ENCODE measurements at regions not wholly inside any gene's neighbourhood (a gene's known extent, or its start where the extent isn't known, plus 50 kb on each side); places are given as distances from the start of the nearest gene placed in this dataset.

- DNase-seq (ENCODE audit: extremely low read depth, low read depth), result no peak
- no peak for TF ChIP-seq CTCF (IDR thresholded peaks at IDR 0.05; ENCODE audit: low read depth, low read length)
Measured at GRCh38 chr10:120684226-120684625, 166.9 kb upstream of the WDR11 start.

GRCh38 chr10:120685136-120685535 lies 166.0 kb upstream of the WDR11 start:
- DNase-seq (ENCODE audit: extremely low read depth, low read depth), result no peak
- no peak for TF ChIP-seq CTCF (IDR thresholded peaks at IDR 0.05; ENCODE audit: low read depth, low read length)

GRCh38 chr10:120688928-120689327 lies 162.2 kb upstream of the WDR11 start:
- DNase-seq (ENCODE audit: extremely low read depth, low read depth), result no peak
- TF ChIP-seq CTCF (IDR thresholded peaks at IDR 0.05; ENCODE audit: low read depth, low read length), result no peak

GRCh38 chr10:120689777-120690529 lies 161.2 kb upstream of the WDR11 start:
- TF ChIP-seq CTCF (IDR thresholded peaks at IDR 0.05; ENCODE audit: low read depth, low read length), result no peak
- DNase-seq (ENCODE audit: extremely low read depth, low read depth), result no peak

GRCh38 chr10:120691625-120692024 lies 159.5 kb upstream of the WDR11 start:
- no peak for DNase-seq (ENCODE audit: extremely low read depth, low read depth)
- no peak for TF ChIP-seq CTCF (IDR thresholded peaks at IDR 0.05; ENCODE audit: low read depth, low read length)

- no peak for TF ChIP-seq CTCF (IDR thresholded peaks at IDR 0.05; ENCODE audit: low read depth, low read length)
- no peak for DNase-seq (ENCODE audit: extremely low read depth, low read depth)
Measured at GRCh38 chr10:120700426-120700825, 150.7 kb upstream of the WDR11 start.

- DNase-seq (ENCODE audit: extremely low read depth, low read depth), result no peak
- no peak for TF ChIP-seq CTCF (IDR thresholded peaks at IDR 0.05; ENCODE audit: low read depth, low read length)
Measured at GRCh38 chr10:120701381-120701780, 149.8 kb upstream of the WDR11 start.

Measured in AG09319 (cell line).